ENCODE measurements at regions not wholly inside any gene's neighbourhood (a gene's known extent, or its start where the extent isn't known, plus 50 kb on each side); places are given as distances from the start of the nearest gene placed in this dataset.

DNA sequence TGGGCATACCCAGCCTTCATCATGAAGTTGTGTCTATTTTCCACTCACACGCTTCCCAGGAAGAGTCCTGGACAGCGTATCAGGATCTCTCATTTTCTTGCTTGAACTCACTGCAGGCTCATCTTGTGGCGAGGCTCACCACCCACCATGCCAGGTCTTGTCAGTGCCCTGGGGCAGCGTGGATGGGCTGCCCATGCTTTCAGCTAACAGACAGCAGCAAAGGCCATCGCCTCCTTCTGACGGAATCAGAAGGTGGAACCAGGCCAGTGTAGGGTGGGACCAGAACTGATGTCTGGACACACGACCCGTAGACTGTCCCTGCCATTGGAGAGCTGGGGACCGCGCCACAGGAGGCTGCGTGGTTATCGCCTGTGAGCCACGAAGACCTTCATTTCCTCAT is 169.4 kb downstream of the FOXL1 start:
- TF ChIP-seq GATA3 (IDR thresholded peaks at IDR 0.05; ENCODE audit: low read depth, low read length) (no peak), GATA2 (IDR thresholded peaks at IDR 0.05; ENCODE audit: low read depth, low read length) (no peak)
